ENCODE measurements at regions not wholly inside any gene's neighbourhood (a gene's known extent, or its start where the extent isn't known, plus 50 kb on each side); places are given as distances from the start of the nearest gene placed in this dataset.

GRCh38 chr12:69083689-69084088 lies 150.7 kb upstream of the CPM start:
- no peak for TF ChIP-seq CTCF (IDR thresholded peaks at IDR 0.05; ENCODE audit: borderline replicate concordance, insufficient read depth, low read depth, low read length)
- H3K4me3 ChIP-seq (ENCODE audit: low read depth, low read length) = no peak overlapping the region

DNA sequence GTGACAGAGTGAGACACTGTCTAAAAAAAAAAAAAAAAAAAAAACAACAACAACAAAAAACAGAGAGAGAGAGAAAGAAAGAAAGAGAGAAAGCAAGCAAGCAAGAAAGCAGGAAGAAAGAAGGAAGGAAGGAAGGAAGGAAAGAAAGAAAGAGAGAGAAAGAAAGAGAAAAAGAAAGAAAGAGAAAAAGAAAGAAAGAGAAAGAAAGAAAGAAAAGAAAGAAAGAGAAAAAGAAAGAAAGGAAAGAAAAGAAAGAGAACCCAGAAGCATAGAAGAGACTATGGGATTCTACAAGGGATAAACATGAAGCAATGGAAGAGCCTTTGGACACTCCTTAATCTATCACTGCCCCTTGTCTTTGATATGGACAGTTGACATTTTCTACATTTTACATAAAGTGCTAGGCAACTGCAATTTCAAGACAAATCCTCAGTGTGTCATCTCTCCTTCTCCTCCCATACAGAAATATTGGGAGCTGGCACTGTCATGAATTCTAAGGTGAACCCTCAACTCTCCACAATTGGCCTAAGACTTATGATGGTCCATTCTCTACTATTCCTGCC lies 151.9 kb upstream of the CPM start:
- no peak overlapping the region for H3K4me3 ChIP-seq (ENCODE audit: low read depth, low read length)
- no peak for TF ChIP-seq CTCF (IDR thresholded peaks at IDR 0.05; ENCODE audit: borderline replicate concordance, insufficient read depth, low read depth, low read length)

DNA sequence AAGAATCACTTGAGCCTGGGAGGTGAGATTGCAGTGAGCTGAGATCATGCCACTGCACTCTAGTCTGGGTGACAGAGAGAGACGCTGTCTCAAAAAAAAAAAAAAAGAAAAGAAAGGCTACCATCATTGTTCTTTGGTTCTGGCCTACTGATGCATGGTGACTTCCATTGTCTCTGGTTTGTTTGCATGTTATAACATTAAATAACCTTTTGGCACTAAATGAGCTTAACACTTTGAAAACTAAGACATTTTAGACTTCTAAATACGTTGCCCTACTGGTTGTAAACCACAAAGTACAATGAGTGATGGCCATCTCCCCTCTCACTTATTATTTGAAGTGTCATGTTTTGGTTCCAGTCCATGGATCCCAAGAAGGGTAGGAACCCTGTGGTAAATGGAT lies 152.9 kb upstream of the CPM start:
- H3K4me3 ChIP-seq (ENCODE audit: low read depth, low read length) = no peak overlapping the region
- no peak for TF ChIP-seq CTCF (IDR thresholded peaks at IDR 0.05; ENCODE audit: borderline replicate concordance, insufficient read depth, low read depth, low read length)

DNA sequence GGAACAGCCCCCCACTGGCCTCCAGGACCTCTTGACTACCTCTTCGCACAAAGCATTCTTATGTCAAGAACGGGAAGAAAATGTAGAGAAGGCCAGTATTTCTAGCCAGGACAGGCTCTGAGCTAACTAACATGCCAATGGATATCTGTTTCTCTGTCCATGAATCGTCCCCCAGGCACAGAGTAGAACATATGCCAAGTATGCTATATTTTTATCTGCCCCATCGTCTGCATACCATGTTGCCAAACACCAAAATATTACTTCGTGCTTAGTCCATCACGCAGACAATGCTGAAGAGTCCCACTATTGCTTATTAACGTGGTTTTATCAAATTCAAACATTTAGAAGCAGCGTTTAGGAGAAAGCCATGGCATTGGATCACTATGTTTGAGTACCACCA lies 151.4 kb upstream of the CPSF6 start:
- H3K4me3 ChIP-seq (ENCODE audit: low read depth, low read length) = no peak overlapping the region

GRCh38 chr12:69090722-69091121 lies 148.6 kb upstream of the CPSF6 start:
- H3K4me3 ChIP-seq (ENCODE audit: low read depth, low read length) = no peak overlapping the region
- TF ChIP-seq CTCF (IDR thresholded peaks at IDR 0.05; ENCODE audit: borderline replicate concordance, insufficient read depth, low read depth, low read length) = no peak

More for the DNA sequence above, 151.4 kb upstream of the CPSF6 start:
- no peak for TF ChIP-seq CTCF (IDR thresholded peaks at IDR 0.05; ENCODE audit: borderline replicate concordance, insufficient read depth, low read depth, low read length)

- TF ChIP-seq CTCF (IDR thresholded peaks at IDR 0.05; ENCODE audit: borderline replicate concordance, insufficient read depth, low read depth, low read length) = no peak
- H3K4me3 ChIP-seq (ENCODE audit: low read depth, low read length) = no peak overlapping the region
Observed at GRCh38 chr12:69091442-69092017, 147.8 kb upstream of the CPSF6 start.

DNA sequence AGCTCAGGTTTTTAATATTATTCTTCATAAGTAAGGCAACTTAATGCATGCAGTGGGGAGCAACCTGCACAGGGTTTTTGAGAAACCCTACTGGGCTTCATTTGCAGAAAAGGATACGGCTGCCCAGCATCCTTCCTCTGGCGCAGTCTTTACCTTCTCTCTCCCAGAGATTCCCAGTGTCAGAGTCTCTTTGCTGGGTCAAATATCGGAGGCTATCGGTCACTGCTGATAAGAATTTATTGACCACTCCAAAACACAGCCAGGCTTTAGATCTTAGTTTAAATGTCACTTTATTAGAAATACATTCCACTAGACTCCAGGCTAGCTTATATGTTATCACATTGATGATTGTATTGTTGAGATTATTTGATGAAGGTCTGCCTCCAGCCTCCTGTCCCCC lies 147.2 kb upstream of the CPSF6 start:
- no peak overlapping the region for H3K4me3 ChIP-seq (ENCODE audit: low read depth, low read length)
- TF ChIP-seq CTCF (IDR thresholded peaks at IDR 0.05; ENCODE audit: borderline replicate concordance, insufficient read depth, low read depth, low read length) = no peak

All from GM12875 (cell line).